ENCODE measurements at regions not wholly inside any gene's neighbourhood (a gene's known extent, or its start where the extent isn't known, plus 50 kb on each side); places are given as distances from the start of the nearest gene placed in this dataset.

GRCh38 chr12:24039113-24039525, 89.6 kb upstream of the SOX5 start:
- no peak for TF ChIP-seq EZH2phosphoT487 (IDR thresholded peaks at IDR 0.05; ENCODE audit: low read depth, severe bottlenecking, unreplicated experiment)
- TF ChIP-seq, protein P1, sequence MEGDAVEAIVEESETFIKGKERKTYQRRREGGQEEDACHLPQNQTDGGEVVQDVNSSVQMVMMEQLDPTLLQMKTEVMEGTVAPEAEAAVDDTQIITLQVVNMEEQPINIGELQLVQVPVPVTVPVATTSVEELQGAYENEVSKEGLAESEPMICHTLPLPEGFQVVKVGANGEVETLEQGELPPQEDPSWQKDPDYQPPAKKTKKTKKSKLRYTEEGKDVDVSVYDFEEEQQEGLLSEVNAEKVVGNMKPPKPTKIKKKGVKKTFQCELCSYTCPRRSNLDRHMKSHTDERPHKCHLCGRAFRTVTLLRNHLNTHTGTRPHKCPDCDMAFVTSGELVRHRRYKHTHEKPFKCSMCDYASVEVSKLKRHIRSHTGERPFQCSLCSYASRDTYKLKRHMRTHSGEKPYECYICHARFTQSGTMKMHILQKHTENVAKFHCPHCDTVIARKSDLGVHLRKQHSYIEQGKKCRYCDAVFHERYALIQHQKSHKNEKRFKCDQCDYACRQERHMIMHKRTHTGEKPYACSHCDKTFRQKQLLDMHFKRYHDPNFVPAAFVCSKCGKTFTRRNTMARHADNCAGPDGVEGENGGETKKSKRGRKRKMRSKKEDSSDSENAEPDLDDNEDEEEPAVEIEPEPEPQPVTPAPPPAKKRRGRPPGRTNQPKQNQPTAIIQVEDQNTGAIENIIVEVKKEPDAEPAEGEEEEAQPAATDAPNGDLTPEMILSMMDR (IDR thresholded peaks at IDR 0.05; ENCODE audit: poor library complexity) = no peak
- TF ChIP-seq EZH2 (IDR thresholded peaks at IDR 0.05; ENCODE audit: borderline replicate concordance) = no peak
